WI38 (cell line): ENCODE measurements at regions not wholly inside any gene's neighbourhood (a gene's known extent, or its start where the extent isn't known, plus 50 kb on each side); places are given as distances from the start of the nearest gene placed in this dataset.
"Not testable (repeated sequence)": the region's sequence is repeated elsewhere in the genome, so short reads cannot be mapped to it uniquely, and the experiment has no call there.

Experiments
- H3K4me3 ChIP-seq: 2 replicates; pipeline ENCODE4 v1.5.1; 2011; ENCODE audit warnings: low read depth, mild to moderate bottlenecking, control low read depth, low read length
- TF ChIP-seq, protein P1 (sequence below): IDR thresholded peaks from 2 replicates; pipeline ENCODE4 v1.5.1; 2012; ENCODE audit warnings: low read depth, mild to moderate bottlenecking, control low read depth, low read length

DNA sequence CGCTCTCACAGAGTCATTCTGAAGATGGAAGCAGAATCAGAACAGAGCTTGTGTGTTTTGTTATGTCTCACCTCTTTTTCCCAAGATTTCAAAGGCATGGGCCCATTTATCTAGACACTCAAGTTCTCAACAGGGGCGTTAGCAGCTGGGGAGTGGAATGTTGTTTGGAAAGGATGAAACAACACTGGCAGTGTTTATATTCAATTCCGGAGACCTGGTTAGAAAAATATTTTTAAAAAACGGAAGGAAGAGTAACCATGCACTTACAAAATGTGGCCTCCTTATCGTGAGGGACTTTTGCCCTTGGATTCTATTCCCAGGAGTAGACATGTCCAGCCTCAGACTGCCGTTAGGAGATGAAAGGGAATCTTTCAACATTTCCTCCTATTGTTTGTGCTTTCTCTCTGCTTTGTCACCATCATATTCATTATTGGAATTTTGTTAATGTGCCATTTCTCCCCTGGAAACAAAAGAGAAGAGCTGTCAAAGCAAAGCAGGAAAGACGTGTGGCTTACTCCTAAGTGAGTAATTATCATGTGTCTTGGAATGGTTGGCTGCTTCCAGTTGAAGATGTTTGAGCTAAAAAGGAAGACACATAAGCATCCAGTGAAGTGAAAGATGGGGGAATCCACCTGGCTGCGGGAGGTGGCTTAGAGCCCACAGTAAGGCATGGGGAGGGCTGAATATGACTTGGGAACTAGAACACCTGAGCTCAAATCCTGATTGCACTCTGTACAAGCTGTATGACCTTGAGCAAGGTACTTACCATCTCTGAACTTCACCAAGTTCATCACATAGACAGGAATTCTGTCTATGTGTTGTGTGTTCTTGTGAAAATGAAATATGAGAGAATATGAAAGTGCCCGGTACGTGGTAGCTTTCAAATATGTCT lies 71.7 kb upstream of the JUN start:
- H3K4me3 ChIP-seq, result no peak overlapping the region
- TF ChIP-seq, protein P1, sequence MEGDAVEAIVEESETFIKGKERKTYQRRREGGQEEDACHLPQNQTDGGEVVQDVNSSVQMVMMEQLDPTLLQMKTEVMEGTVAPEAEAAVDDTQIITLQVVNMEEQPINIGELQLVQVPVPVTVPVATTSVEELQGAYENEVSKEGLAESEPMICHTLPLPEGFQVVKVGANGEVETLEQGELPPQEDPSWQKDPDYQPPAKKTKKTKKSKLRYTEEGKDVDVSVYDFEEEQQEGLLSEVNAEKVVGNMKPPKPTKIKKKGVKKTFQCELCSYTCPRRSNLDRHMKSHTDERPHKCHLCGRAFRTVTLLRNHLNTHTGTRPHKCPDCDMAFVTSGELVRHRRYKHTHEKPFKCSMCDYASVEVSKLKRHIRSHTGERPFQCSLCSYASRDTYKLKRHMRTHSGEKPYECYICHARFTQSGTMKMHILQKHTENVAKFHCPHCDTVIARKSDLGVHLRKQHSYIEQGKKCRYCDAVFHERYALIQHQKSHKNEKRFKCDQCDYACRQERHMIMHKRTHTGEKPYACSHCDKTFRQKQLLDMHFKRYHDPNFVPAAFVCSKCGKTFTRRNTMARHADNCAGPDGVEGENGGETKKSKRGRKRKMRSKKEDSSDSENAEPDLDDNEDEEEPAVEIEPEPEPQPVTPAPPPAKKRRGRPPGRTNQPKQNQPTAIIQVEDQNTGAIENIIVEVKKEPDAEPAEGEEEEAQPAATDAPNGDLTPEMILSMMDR, result no peak

DNA sequence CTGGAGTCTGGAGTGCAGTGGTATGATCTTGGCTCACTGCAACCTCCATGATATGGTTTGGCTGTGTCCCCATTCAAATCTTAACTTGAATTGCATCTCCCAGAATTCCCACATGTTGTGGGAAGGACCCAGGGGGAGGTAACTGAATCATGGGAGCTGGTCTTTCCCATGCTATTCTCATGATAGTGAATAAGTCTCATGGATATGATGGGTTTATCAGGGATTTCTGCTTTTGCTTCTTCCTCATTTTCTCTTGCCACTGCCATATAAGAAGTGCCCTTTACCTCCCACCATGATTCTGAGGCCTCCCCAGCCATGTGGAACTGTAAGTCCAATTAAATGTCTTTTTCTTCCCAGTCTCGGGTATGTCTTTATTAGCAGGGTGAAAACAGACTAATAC lies 72.4 kb upstream of the JUN start:
- H3K4me3 ChIP-seq, result not testable (repeated sequence)

DNA sequence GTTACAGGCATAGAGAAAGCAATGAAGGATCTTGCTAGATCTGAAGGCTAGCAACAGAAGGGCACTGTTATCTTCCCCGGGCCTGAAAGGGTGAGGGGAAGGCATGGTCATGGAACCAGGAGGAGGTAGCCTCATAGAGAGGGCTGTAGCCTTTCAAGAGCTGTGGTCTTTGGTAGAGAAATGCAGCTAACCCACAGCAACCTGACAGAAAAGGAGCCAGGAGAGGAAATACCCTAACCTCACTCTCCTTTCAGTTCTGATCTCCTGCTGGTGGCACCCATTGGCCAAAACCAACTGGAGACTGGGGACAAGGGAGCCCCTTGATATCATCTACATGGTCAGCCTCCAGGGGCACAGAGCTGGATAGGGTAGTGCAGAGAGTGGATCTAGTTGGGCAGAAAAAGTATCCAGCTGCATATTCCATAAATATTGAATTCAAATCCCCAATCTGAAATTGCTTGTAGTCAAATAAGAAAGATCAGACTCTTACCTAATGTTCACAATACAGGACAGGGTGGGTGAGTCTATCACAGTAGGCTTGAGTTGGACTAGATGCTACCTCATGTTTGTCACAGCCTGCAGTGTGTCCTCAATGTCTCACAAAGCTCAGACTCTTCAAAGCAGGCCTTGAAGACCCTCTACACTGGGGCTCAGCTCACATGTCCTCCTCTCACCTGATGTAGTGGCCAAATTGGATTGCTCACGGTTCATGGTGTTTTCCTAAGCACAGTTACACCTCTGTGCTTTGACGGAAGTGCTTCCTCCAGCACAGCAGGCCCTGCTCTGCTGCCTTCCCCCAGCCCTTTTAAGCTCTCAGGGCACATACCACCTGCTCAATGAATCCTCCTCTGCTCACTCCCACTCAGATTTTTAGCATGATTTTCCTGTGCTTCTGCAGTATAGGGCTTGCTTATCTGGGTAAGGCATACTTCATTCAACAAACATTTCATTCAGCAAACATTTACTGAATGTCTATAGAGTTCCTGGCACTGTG lies 74.1 kb upstream of the JUN start:
- H3K4me3 ChIP-seq, result no peak overlapping the region
- TF ChIP-seq, protein P1, result no peak

DNA sequence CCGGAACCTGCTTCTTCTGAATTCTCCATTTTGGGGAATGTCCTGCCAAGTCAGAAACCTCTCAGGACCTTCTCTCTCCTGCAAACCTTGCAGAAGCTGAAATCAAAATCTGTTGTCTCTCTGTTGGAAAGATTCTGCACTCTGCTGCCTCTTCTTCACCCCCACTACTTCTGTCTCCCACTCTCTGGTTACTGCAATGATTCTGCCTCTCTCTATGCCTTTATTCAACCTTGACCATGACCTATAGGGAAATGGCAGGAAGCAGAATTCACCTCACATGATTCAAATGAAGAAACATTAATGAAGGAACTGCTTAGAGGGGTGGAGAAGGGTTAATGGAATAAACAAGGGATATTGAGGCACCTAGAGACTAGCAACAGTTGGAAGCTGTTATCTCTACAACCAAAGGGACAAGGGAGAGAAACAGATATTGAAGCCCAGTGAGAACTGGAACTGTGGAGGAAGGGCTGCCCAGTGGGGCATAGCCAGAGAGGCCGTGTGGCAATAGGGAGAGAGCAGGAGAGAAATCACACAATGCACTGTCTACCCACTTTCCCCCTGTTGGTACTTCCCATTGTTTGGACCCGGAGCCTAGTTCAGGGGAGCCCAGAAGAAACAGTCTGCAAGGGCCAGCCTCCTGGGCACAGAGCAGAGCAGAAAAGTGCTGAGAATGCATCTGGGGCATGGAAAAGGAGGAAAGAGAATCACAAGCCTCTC lies 76.1 kb upstream of the JUN start:
- TF ChIP-seq, protein P1, result no peak
- H3K4me3 ChIP-seq, result no peak overlapping the region

DNA sequence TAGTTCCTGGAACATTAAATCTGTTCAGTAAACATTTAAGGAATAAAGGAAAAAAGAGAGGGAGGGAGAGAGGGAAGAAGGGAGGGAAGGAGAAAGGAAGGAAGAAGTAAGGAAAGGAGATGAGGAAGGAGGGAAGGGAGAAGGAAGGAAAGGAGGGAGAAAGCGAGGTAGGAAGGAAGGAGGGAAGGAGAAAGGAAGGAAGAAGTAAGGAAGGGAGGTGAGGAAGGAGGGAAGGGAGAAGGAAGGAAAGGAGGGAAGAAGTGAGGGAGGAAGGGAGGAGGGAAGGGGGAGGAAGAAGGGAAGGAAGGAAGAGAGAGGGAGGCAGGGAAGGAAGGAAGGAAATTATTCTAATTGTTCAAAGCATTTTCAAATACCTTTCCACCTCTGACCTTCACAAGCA lies 77.2 kb upstream of the JUN start:
- no peak overlapping the region for H3K4me3 ChIP-seq
- TF ChIP-seq, protein P1, result no peak

DNA sequence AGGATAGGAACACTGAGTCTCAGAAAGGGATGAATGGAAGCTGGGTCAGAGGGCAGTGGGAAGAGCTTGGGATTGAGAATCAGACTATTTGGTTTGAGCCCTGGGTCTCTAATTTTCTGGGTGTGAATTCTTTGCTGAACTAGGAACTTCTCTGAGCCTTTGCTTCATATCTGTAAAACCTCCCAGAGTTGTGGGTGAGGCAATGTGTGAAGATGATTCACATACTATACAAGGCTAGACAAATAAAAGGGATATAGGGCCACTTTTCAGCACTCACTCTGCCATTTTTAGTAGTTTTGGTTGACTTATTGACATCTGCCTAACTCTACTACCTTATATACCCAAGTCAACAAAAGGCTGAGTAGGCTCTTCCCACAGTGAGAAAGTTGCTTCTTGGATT lies 77.7 kb upstream of the JUN start:
- TF ChIP-seq, protein P1, result no peak
- no peak overlapping the region for H3K4me3 ChIP-seq

DNA sequence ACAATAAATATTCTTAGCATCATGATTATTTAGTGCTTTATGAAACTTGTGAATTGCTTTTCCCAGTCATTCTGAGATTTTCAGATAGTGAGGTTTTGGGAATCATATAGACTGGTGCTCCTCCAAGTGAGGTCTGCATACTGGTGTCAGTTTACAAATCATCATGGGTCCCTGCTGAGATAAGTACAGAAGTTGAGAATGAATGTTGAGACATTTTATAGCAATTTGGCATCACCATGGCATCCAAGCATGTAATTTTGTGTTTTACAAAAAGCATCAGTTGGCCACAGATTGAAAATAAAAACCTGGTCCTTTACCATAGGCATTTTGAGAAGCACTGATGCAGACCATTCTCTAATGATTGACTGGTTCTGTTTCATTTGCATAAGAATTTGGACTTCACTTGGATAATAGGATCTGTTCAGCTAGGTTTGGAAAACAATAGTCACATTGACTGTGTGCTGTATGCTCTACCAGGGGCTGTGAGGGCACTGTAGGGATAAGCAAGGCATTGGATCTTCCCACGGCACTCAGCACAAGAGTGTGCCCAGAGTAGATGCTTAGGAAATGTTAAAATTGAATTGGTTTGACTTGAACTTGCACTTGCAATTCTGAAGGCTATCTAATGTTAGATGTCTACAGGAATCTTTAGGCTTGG lies 79.0 kb upstream of the JUN start:
- TF ChIP-seq, protein P1, result no peak
- no peak overlapping the region for H3K4me3 ChIP-seq
